SH-SY5Y (cell line): ENCODE measurements at regions not wholly inside any gene's neighbourhood (a gene's known extent, or its start where the extent isn't known, plus 50 kb on each side); places are given as distances from the start of the nearest gene placed in this dataset.

ENCODE experiments used
- GATA2 ChIP-seq: IDR thresholded peaks from 2 replicates; pipeline ENCODE4 v1.6.1; 2011; ENCODE audit warnings: mild to moderate bottlenecking, low read depth, low read length
- GATA3 ChIP-seq: IDR thresholded peaks from 2 replicates; pipeline ENCODE4 v1.6.1; 2011; ENCODE audit warnings: low read depth, mild to moderate bottlenecking, low read length, moderate library complexity

DNA sequence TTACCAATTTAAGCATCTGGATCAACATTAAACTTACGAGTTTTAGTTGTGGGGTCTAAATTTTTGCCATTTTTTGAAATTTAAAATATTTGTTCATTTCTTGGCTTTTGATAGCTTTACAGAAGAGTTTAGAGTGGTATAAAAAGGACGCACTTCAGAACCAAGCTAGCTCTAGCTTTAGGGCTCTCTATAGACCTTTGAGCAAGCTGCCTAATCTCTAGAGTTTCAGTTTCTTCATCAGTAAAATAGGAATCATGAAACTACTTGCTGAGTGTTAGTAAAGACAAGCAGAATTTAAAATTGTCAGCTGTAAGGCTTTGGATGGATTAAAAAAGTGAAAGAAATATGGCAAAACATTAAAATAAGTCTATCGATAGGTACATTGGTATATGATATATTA lies 266.5 kb downstream of the IPMK start:
- TF ChIP-seq GATA2, result no peak
- no peak for TF ChIP-seq GATA3

DNA sequence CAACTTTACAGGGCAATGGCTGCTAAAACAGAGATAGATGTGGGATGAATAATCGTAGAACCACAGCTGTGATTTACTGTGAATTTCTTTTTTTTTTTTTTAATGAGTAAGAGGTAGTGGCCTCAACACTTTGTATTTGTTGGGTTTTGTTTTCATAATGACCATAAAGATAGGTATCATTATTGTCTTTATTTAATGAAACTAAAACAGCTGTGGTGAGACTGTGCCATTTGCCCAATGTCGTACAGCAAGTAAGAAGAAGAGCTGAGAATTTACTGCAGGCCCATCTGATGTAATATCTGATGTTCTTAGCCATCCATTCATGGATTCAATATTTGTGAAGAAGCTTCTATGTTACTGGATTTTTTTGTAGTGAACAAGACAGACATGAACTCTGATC lies 271.2 kb downstream of the IPMK start:
- TF ChIP-seq GATA3 (no peak), GATA2 (no peak)

DNA sequence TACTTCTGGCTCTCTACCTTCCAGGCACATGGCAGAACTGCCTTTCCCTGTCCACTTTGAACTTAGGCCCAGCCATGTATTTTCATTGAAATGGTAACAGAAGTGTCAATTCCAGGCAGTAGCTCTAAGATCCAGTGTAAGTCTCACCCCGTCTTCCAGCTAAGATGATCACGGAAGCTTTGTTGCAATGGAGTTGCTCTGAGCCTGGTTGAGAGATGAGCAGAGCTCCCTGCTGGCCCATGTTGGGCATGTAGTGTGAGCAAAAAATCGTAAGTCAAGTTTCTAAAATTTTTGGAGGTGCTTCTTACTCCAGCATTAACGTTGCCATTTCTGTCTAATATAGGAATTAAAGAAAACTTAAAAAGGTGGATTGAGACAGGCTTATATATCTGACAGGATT lies 274.4 kb downstream of the IPMK start:
- TF ChIP-seq GATA3 (no peak), GATA2 (no peak)

DNA sequence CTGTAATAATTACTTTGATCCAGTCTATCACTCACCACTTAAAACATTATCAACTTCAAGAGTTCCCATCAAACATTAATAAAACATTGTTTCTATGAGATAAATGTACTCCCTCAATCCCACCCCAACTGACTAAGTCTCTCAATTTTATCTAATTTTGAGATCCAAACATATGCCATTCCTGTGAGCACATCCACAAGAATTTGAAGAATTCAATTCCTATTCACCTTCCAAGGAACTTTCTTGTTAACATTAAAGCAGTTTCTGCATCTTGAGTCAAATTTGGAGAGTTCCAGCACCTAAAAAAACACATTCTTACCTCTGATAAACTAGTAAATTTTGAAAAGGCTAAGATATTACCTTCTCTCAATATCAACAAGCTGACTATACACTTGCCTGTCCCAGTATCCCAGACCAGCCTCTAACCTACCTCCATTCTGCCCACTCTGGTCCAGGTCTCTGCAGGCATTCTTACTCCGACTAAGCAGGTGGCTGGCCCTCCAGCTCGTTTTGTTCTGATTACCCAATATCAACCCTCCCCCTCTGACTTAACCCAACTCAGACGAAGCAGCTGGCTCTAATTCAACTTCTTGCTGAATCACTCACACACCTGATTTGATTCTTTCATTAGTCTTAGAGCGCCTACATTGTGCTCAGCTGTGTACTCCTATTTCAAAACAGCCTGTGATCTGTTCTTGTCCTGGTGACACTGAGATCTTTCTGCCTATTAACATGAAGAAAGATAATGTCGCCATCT lies 275.2 kb downstream of the IPMK start:
- TF ChIP-seq GATA3 (no peak), GATA2 (no peak)

DNA sequence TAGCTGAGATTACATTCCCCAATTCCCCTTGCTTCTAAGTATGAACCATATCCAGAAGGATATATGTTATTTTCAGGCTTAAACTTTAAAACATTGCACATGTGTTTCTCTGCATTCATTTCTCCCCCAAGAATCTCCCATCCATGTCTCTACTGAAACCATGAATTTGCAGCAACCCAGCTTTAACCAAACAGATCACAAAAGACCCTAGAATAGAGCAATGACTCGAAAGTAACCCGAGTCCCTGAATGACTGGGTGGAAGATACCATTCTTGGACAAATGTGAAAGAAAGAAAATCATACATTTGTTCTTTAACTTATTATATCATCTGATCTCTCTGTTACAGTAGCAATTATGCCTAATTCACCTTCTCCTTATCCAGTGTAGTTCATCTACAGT lies 278.7 kb downstream of the IPMK start:
- TF ChIP-seq GATA3, result no peak
- TF ChIP-seq GATA2, result no peak

DNA sequence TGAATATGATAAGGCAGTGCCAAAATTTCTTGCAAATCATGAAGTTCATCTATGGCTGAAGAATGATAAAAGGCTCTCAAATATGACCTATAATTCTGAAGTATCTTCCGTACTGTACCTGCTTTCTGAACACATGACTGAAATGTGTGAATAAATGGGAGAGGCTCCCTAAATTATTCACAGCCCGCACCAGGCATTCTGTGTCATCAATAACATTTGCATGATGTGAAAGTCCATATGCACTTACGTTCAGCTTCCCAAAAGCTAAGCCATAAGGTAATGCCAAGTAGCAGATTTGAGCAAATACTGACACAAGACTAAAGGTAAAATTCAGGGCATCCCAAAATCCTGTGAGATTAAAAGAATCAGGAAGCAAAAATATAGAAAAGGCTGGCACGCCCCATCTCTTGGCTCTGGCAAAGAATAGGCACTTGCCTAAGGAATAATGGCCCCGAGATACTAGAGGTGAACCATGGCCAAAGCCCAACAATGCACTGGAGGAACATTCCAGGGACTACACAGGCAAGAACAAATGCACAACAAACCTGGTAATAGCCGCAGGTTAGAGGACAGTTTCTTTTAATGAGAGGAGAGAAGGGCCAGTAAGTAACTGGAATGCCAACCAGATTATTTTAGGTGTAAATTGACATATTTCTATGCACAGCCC lies 280.5 kb downstream of the IPMK start:
- TF ChIP-seq GATA3, result no peak
- no peak for TF ChIP-seq GATA2

DNA sequence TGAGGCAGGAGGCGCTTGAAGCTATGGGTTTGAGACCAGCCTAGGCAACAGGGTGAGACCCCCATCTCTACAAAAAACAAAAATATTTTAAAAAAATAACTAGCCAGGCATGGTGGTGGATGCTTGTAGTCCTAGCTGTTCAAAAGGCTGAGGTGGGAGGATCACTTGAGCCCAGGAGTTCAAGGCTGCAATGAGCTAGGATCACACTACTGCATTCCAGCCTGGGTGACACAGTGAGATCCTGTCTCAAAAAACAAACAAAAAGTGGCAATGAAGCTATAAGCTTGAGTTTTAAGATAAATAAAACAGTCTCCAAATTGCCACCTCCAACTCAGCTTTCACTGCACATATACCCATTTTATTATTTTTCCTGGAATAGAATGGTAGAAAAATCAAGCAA lies 281.3 kb downstream of the IPMK start:
- TF ChIP-seq GATA3 (no peak), GATA2 (no peak)

DNA sequence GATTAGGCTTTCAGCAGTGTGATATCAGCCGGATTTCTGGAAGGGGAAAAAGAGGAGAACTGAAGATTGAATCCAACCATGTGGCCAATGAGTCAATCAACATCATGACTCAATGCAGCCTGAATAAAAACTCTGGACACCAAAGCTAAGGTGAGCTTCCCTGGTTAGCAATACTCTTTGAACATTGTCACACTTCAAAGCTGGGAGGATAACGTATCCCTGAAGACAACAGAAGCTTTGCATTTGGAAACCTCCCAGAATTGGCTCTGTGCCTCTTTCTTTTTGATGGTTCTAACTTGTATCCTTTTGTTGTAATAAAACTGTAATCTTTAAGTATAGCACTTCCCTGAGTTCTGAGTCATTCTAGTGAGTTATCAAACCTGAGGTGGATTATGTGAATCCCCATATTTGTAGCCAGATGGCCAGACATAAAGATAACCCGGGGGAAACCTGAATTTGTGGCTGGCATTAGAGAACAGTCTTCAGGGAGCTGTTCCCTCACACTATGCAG lies 284.4 kb downstream of the IPMK start:
- no peak for TF ChIP-seq GATA3
- no peak for TF ChIP-seq GATA2

DNA sequence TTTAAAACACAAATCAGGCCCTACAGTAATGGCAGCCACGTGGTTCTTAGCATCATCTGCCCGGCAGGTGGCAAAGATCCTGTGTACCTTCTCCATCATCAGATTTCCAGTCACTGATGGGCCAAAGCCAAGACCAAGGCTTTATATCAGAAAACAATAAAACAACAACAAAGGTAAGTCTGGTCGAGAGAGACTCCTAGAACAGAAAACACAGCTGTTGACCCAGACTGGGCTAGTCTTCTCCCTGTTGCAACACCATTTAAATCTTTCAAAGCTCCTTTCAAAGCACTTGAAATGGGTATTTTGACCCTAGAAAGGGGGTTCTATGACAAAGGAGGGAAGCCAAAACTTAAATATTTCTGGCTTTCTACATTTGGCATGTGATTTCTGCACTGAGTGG lies 285.6 kb downstream of the IPMK start:
- TF ChIP-seq GATA2, result no peak
- no peak for TF ChIP-seq GATA3

DNA sequence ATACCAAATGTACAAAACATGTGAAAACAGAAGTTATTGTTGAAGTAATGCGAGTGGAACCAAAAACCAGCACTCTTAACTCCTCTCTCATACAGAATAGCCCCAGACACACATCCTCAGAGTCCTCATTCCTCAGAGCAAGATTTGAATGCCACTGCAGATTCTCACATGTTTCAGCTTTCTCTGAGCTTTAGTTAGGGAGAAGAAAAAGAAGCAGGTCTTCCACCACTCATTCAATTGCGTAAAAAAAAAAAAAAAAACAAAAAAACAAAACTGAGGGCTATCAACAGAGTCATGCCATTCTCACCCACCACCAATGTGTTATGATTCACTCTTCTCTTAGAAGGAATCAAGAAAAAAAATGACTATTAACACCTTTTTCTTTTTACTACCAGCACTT lies 287.7 kb downstream of the IPMK start:
- TF ChIP-seq GATA3 (no peak), GATA2 (no peak)

DNA sequence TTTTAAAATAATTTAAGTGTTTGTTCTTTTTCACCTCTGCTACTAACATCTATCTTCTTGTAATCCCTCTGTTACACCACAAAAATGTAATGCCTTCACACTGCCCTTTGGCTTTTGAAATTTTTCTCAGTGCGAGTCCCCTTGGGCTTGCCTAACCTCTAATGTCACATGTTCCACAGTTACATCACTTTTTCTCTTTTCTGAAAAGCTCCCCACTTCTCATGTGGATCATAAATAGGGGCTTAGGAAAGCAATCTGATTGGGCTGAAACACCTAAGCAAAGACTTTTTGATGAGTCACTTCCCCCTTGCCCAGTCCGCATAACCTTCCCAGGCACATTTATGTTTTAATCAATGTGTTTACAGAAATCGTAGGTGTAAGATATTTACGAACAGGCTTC lies 288.2 kb downstream of the IPMK start:
- TF ChIP-seq GATA2 (no peak), GATA3 (no peak)

DNA sequence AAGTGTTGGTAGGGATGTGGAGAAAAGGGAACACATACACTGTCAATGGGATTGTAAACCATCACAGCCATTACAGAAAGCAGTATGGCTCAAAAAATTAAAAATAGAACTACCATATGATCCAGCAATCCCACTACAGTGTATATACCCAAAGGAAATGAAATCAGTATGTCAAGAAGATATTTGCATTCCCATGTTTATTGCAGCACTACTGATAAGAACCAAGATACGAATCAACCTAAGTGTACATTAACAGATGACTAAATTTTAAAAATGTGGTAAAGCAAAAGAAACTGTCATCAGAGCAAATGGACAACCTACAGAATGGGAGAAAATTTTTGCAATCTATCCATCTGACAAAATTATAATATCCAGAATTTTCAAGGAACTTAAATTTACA lies 290.4 kb downstream of the IPMK start:
- no peak for TF ChIP-seq GATA3
- TF ChIP-seq GATA2, result no peak

DNA sequence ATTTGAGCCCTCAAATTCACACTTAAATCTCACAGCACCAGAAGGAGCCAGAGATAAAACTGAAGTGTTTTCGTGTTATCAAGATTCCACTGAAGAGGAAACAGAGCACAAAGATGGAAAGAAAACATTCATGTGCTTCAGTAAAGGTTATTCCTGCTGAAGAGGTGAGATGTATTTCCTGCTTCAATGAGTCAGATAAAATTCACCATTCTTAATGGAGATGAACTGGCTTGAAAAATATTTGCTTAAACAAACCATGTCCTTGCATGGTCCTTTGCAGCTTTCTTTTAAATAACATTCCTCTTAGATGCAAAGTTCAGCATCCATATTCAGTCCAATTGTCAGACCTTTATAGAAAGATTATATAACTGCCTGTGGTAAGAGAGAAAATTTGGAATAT lies 294.2 kb downstream of the IPMK start:
- TF ChIP-seq GATA3, result no peak
- no peak for TF ChIP-seq GATA2

DNA sequence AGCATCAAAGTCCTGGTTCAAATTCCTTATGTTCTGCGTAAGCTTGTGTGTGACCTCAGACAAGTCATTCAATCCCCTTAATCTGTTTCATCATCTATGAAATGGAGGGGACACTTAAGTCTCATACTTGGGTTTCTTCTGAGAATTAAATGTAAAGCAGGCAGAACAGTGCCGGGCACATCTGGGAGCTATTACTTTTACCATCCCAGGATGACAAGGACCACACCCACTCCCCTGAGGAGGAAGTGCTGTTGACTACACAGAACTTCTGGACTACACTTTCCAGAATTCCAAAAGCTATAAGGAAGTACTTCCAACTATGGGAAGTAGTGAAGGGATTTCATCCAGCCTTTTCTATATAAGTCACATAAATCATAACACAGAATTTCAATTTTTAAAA lies 294.9 kb downstream of the IPMK start:
- TF ChIP-seq GATA2 (no peak), GATA3 (no peak)

DNA sequence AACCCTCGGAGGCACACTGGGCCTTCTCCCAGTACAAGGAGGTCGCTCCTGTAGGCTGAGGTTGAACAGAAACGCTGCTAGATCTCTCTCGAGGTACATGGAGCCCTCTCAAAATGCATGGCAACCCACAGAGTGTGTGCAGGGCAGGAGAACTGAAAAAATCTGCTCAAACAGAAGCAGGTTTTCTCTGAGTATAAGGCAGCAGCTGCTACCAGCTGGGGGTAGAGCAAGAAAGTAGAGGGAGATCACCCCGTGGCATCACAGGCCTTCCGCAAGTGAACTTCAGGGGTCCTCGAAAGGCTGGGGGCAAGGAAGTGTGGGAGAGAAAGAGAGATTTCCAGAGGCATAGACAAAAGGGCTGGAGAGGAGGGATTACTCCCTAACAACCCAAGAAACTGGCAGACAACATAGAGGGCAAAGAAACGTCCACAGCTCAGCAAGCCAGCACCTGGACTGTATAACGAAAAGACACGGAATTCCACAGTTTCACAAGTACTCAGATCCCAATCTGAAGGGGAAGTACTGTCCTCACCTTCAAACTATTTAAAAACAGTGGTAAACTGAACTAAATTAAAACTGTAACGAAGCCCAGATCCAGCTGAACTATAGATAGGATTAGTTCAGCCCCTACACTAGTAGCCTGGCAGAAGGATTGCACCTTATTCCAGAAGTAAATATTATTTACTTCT lies 299.2 kb downstream of the IPMK start:
- TF ChIP-seq GATA3 (no peak), GATA2 (no peak)

DNA sequence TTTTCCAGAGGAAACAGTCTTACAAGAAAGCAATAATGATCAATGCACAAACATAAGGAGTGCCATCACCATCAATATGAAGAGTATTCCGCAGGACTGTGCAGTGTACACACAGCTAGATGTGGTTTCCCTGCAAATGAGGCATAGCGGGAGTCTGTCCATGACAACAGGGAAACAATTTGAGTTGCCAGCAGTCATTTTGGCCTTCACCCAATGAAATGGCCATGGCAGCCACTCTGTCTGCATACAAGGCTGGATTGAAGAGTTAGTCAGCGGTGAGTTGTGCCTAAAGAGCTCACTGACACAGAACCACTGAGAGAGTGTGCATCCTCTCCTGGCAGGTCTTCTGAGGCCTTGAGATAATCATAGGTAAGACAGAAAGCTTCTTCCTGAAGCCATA lies 303.3 kb downstream of the IPMK start:
- TF ChIP-seq GATA2 (no peak), GATA3 (no peak)
